ENCODE measurements at regions not wholly inside any gene's neighbourhood (a gene's known extent, or its start where the extent isn't known, plus 50 kb on each side); places are given as distances from the start of the nearest gene placed in this dataset.

DNA sequence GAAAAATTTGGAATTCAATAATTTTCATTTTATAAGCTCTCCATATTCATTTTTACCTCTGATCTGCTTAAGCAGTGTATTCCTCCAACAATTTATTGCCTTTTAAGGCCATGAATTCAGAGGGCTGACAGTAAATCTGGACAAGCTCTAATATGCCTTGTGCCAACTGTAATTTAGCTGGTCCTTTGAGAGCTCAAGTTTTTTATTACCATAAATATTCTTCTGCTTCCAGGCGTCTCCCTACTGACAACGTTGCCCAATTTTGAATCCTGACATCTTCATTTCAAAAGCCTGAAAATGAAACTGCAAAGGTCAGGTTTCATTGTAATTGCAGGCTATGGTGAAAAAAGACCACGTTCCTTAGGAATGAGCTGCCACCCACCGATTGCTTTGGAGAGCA lies 95.8 kb upstream of the GEMIN8 start:
- Histone ChIP-seq H4K91ac (ENCODE audit: insufficient read depth, low read depth, low read length) (no peak overlapping the region), H4K20me1 (ENCODE audit: insufficient read depth, low read length) (no peaks in the 10 kb centered on the region), H3K18ac (ENCODE audit: low read depth, low read length) (no peak overlapping the region), H2BK5ac (ENCODE audit: low read depth, low read length, poor library complexity, severe bottlenecking) (no peak overlapping the region), H3K4me1 (ENCODE audit: control insufficient read depth, insufficient read depth, low read length) (no peaks in the 10 kb centered on the region), H3K36me3 (ENCODE audit: control insufficient read depth, insufficient read depth, low read length) (no peaks in the 10 kb centered on the region), H3K4me3 (ENCODE audit: insufficient read depth, low read depth, low read length) (no peak overlapping the region), H4K5ac (ENCODE audit: low read depth, low read length) (no peak overlapping the region), H3K9me3 (ENCODE audit: control insufficient read depth, insufficient read depth, low read length) (no peaks in the 10 kb centered on the region), H2BK20ac (ENCODE audit: low read depth, low read length) (no peak overlapping the region), H2AK5ac (ENCODE audit: low read depth, low read length) (no peak overlapping the region), H2BK15ac (ENCODE audit: low read depth, low read length) (no peak overlapping the region), H2AK9ac (replicated peaks; ENCODE audit: low read depth, low read length, poor library complexity) (no peak overlapping the region), H3K9me1 (ENCODE audit: insufficient read depth, low read length) (no peaks in the 10 kb centered on the region), H3K27me3 (ENCODE audit: control insufficient read depth, insufficient read depth, low read length) (peaks cover 2% of the 10 kb centered on the region; the same call in 1 of the 2 replicates), H3K4me2 (ENCODE audit: low read depth, low read length) (no peak overlapping the region), H3K56ac (ENCODE audit: extremely low read depth, insufficient read depth, low read length) (no peak overlapping the region), H3K27ac (ENCODE audit: insufficient read depth, low read length) (no peak overlapping the region), H4K8ac (ENCODE audit: low read depth in 2 of 2, low read length in 2 of 2) (no peak overlapping the region), H2BK120ac (ENCODE audit: low read depth, low read length) (no peak overlapping the region), H3K9ac (ENCODE audit: low read depth, low read length) (no peak overlapping the region), H3K23ac (ENCODE audit: low read depth, low read length) (no peak overlapping the region), H3K4ac (ENCODE audit: low read depth, low read length) (no peak overlapping the region), H3K14ac (replicated peaks; ENCODE audit: low read depth, low read length) (no peak overlapping the region), H3K79me1 (ENCODE audit: low read depth in 1 of 2, low read length in 2 of 2) (no peaks in the 10 kb centered on the region), H2AFZ (replicated peaks; ENCODE audit: low read length, poor library complexity) (no peak overlapping the region)
- intact Hi-C loops (cut with micrococcal nuclease) (no loop called here), dilution Hi-C loops (cut with HindIII; ENCODE audit: low sequenced_read_pairs, unreplicated experiment) (no loop called here), in situ Hi-C loops (cut with MboI; ENCODE audit: low sequenced_read_pairs) (no loop called here)
- no peak for ATAC-seq (ENCODE audit: low read depth)
- POLR2A ChIA-PET (ENCODE audit: unreplicated experiment), result no interaction called here
- CTCF ChIA-PET, result interaction anchor here (1.4 kb wide), 1 partner anchor 12 kb away, joined by 3 read pairs; no protein-coding TSS in a partner anchor
- 10% methylated on average over 2 of the region's 4 CpGs; no CpG with 5 or more reads in 1 of the 2 experiments for WGBS, 2 experiments (ENCODE audit: extremely low coverage in 2 of 2, insufficient read length in 1 of 2)
- DNase-seq, result no peak
- BruUV-seq (replicated peaks), result no TSS peak
- TF ChIP-seq, protein P1, sequence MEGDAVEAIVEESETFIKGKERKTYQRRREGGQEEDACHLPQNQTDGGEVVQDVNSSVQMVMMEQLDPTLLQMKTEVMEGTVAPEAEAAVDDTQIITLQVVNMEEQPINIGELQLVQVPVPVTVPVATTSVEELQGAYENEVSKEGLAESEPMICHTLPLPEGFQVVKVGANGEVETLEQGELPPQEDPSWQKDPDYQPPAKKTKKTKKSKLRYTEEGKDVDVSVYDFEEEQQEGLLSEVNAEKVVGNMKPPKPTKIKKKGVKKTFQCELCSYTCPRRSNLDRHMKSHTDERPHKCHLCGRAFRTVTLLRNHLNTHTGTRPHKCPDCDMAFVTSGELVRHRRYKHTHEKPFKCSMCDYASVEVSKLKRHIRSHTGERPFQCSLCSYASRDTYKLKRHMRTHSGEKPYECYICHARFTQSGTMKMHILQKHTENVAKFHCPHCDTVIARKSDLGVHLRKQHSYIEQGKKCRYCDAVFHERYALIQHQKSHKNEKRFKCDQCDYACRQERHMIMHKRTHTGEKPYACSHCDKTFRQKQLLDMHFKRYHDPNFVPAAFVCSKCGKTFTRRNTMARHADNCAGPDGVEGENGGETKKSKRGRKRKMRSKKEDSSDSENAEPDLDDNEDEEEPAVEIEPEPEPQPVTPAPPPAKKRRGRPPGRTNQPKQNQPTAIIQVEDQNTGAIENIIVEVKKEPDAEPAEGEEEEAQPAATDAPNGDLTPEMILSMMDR (conservative IDR thresholded peaks at IDR 0.05; ENCODE audit: low read depth, low read length), result no peak
- TF ChIP-seq MAZ (IDR thresholded peaks at IDR 0.05; ENCODE audit: borderline replicate concordance, low read depth, low read length) (no peak), FOS (IDR thresholded peaks at IDR 0.05; ENCODE audit: low read depth, low read length) (no peak), SMC3 (IDR thresholded peaks at IDR 0.05; ENCODE audit: low read depth, low read length) (no peak)
- TF ChIP-seq, protein P2, sequence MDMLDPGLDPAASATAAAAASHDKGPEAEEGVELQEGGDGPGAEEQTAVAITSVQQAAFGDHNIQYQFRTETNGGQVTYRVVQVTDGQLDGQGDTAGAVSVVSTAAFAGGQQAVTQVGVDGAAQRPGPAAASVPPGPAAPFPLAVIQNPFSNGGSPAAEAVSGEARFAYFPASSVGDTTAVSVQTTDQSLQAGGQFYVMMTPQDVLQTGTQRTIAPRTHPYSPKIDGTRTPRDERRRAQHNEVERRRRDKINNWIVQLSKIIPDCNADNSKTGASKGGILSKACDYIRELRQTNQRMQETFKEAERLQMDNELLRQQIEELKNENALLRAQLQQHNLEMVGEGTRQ (IDR thresholded peaks at IDR 0.05; ENCODE audit: low read depth, low read length), result no peak
